ENCODE measurements at regions not wholly inside any gene's neighbourhood (a gene's known extent, or its start where the extent isn't known, plus 50 kb on each side); places are given as distances from the start of the nearest gene placed in this dataset.
"Not testable (repeated sequence)": the region's sequence is repeated elsewhere in the genome, so short reads cannot be mapped to it uniquely, and the experiment has no call there.

DNA sequence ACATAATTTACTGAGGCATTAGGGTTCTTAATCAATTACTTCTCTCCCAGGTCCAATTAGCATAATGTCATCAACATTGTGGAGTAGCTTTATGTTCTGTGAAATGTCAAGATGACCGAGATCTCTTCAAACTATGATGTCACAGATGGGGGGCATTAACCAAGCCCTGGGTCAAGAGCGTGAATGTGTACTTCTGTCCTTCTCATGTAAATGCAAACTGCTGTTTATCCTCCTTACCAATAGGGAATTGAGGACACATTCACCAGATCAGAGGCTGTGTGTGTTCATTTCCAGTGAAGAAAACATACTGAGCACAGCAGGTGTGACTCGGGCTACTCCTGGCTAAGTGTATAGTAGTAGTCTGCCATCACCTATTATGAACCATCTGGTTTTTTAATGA is 177.9 kb downstream of the MINAR1 start:
- no peak for DNase-seq (ENCODE audit: low spot score in 2 of 2)
- Histone ChIP-seq H3K9me3 (no peaks in the 10 kb centered on the region), H3K4me3 (no peak overlapping the region), H3K27me3 (peaks cover 0 to 17% of the 10 kb centered on the region in 2 donors), H3K36me3 (no peaks in the 10 kb centered on the region), H3K4me1 (no peaks in the 10 kb centered on the region), H3K27ac (no peak overlapping the region)
- intact Hi-C loops (cut with DNase I; ENCODE audit: low total_unique reads) = no loop called here
- TF ChIP-seq POLR2A (IDR thresholded peaks at IDR 0.05) (no peak), POLR2AphosphoS5 (IDR thresholded peaks at IDR 0.05) (no peak)
- TF ChIP-seq, protein P1, sequence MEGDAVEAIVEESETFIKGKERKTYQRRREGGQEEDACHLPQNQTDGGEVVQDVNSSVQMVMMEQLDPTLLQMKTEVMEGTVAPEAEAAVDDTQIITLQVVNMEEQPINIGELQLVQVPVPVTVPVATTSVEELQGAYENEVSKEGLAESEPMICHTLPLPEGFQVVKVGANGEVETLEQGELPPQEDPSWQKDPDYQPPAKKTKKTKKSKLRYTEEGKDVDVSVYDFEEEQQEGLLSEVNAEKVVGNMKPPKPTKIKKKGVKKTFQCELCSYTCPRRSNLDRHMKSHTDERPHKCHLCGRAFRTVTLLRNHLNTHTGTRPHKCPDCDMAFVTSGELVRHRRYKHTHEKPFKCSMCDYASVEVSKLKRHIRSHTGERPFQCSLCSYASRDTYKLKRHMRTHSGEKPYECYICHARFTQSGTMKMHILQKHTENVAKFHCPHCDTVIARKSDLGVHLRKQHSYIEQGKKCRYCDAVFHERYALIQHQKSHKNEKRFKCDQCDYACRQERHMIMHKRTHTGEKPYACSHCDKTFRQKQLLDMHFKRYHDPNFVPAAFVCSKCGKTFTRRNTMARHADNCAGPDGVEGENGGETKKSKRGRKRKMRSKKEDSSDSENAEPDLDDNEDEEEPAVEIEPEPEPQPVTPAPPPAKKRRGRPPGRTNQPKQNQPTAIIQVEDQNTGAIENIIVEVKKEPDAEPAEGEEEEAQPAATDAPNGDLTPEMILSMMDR (IDR thresholded peaks at IDR 0.05) = no peak

DNA sequence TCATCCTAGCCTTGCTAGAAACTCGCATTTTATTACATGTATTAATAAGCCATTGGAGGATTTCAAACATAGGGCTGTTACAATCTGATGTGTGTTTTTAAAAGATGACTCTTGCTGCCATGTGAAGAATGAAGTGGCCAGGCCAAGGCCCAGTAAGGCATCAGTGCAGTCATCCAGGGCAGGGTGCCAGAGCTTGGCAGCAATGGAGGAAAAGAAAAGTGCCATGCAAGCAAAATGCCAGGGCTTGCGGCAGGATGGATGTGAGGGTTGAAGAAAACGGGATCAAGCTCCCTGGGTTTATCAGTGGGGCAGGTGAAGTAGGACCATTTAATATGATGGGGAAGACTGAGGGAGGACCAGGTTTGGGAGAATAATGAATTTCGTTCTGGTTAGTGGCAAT is 183.6 kb downstream of the MINAR1 start:
- intact Hi-C loops (cut with DNase I; ENCODE audit: low total_unique reads) = no loop called here
- no peaks in the 10 kb centered on the region for H3K4me1 ChIP-seq
- no peak overlapping the region for H3K4me3 ChIP-seq
- no peaks in the 10 kb centered on the region for H3K36me3 ChIP-seq
- peaks cover 0 to 14% of the 10 kb centered on the region in 2 donors for H3K27me3 ChIP-seq
- no peak for DNase-seq (ENCODE audit: low spot score in 2 of 2)
- no peaks in the 10 kb centered on the region for H3K9me3 ChIP-seq
- no peak for TF ChIP-seq POLR2AphosphoS5 (IDR thresholded peaks at IDR 0.05)
- TF ChIP-seq, protein P1 (IDR thresholded peaks at IDR 0.05) = no peak
- no peak for TF ChIP-seq POLR2A (IDR thresholded peaks at IDR 0.05)
- no peak overlapping the region for H3K27ac ChIP-seq

DNA sequence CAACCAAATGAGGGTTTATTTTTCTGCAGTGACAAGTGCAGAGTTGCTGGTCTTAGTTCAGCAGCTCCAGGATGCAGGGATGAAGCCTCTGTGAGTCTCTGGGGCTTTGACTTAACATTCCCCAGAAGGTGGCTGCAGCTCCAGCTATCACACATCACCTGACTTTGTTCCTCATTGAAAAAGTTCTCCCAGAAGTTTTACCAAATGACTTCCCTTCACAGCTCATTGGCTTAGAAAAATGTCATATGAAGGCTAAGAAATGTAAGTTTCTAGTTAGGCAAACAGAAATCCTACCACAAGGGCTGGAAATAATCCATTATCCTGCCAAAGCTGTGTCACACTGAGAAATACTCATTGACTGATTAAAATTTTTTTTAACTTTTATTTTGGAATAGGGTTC is 184.9 kb downstream of the MINAR1 start:
- intact Hi-C loops (cut with DNase I; ENCODE audit: low total_unique reads) = no loop called here
- DNase-seq (ENCODE audit: low spot score in 2 of 2) = no peak
- Histone ChIP-seq H3K27me3 (peaks cover 0 to 11% of the 10 kb centered on the region in 2 donors), H3K27ac (no peak overlapping the region), H3K4me1 (no peaks in the 10 kb centered on the region), H3K36me3 (no peaks in the 10 kb centered on the region), H3K9me3 (no peaks in the 10 kb centered on the region), H3K4me3 (no peak overlapping the region)
- TF ChIP-seq POLR2AphosphoS5 (IDR thresholded peaks at IDR 0.05) (no peak), POLR2A (IDR thresholded peaks at IDR 0.05) (no peak)
- TF ChIP-seq, protein P1 (IDR thresholded peaks at IDR 0.05) = no peak

DNA sequence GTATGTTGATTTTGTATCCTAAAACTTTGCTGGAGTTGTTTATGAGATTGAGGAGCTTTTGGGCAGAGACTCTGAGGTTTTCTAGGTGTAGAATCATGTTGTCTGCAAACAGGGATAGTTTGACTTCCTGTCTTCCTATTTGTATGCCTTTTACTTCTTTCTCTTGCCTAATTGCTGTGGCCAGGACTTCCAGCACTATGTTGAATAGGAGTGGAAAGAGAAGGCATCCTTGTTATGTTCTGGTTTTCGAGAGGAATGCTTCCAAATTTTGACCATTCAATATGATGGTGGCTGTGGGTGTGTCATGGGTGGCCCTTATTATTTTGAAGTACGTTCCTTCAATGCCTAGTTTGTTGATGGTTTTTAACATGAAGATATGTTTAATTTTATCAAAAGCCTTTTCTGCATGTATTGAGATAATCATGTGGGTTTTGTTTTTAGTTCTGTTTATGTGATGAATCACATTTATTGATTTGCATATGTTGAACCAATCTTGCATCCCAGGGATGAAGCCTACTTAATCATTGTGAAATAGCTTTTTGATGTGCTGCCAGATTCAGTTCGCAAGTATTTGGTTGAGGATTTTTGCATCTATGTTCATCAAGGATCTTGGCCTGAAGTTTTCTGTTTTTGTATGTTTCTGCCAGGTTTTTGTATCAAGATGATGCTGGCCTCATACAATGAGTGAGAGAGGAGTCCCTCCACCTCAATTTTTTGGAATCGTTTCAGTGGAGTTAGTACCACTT is 188.1 kb downstream of the MINAR1 start:
- Histone ChIP-seq H3K9me3 (no peaks in the 10 kb centered on the region), H3K4me1 (no peaks in the 10 kb centered on the region)
- no peak for TF ChIP-seq POLR2AphosphoS5 (IDR thresholded peaks at IDR 0.05)
- TF ChIP-seq, protein P1 (IDR thresholded peaks at IDR 0.05) = no peak
- no peak for TF ChIP-seq POLR2A (IDR thresholded peaks at IDR 0.05)

DNA sequence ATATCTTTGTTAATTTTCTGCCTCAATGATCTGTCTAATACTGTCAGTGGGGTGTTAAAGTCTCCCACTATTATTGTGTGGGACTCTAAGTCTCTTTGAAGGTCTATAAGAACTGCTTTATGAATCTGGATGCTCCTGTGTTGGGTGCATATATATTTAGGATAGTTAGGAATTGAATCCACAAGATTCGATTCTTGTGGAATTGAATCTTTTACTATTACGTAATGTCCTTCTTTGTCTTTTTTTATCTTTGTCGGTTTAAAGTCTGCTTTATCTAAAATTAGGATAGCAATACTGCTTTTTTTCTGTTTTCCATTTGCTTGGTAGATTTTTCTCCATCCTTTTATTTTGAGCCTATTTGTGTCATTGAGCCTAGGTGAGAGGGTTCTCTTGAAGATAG is 189.7 kb downstream of the MINAR1 start:
- H3K4me3 ChIP-seq; H3K36me3 ChIP-seq; H3K27ac ChIP-seq; DNase-seq (ENCODE audit: low spot score in 2 of 2); intact Hi-C loops (cut with DNase I; ENCODE audit: low total_unique reads); H3K9me3 ChIP-seq; H3K4me1 ChIP-seq; H3K27me3 ChIP-seq: not testable (repeated sequence)

More for the DNA sequence above, 188.1 kb downstream of the MINAR1 start:
- no peak for DNase-seq (ENCODE audit: low spot score in 2 of 2)
- intact Hi-C loops (cut with DNase I; ENCODE audit: low total_unique reads) = no loop called here
- Histone ChIP-seq H3K27me3 (peaks cover 0 to 5% of the 10 kb centered on the region in 2 donors), H3K27ac (no peak overlapping the region), H3K4me3 (no peak overlapping the region), H3K36me3 (no peaks in the 10 kb centered on the region)
